SU-DHL-6 (cell line): ENCODE measurements at regions not wholly inside any gene's neighbourhood (a gene's known extent, or its start where the extent isn't known, plus 50 kb on each side); places are given as distances from the start of the nearest gene placed in this dataset.

Source experiments
- H2AFZ ChIP-seq: fragments of 200-600 bp; sonication (generic); 2 replicates; pipeline ENCODE4 v1.6.1; 2014; ENCODE audit warnings: low read depth, mild to moderate bottlenecking, moderate library complexity, mixed read lengths, antibody characterized with exemption, low read length; ENCODE audit not compliant: severe bottlenecking
- H3F3A ChIP-seq: fragments of 200-600 bp; shearing (Covaris generic); 2 replicates; pipeline ENCODE4 v1.6.0; 2016; ENCODE audit warnings: antibody characterized with exemption, mild to moderate bottlenecking; ENCODE audit not compliant: insufficient read depth
- H3K27ac ChIP-seq: fragments of 200-600 bp; sonication (generic); 2 replicates; pipeline ENCODE4 v1.5.1; 2016; ENCODE audit warnings: low read depth, mild to moderate bottlenecking, low read length, moderate library complexity, mixed read lengths
- H3K27me3 ChIP-seq: fragments of 200-600 bp; sonication (generic), shearing (Covaris generic); 2 replicates; pipeline ENCODE4 v1.6.0; 2014; ENCODE audit warnings: mild to moderate bottlenecking, low read length
- H3K36me3 ChIP-seq: fragments of 200-600 bp; sonication (generic); 2 replicates; pipeline ENCODE4 v1.6.1; 2014; ENCODE audit warnings: mild to moderate bottlenecking, low read length, mixed read lengths
- H3K4me2 ChIP-seq: fragments of 300-600, 200-600 bp; shearing (Covaris generic), sonication (generic); 2 replicates; pipeline ENCODE4 v1.6.0; 2014; ENCODE audit warnings: low read length, low read depth, mild to moderate bottlenecking; ENCODE audit not compliant: poor library complexity, severe bottlenecking
- H3K4me3 ChIP-seq: fragments of 200-600 bp; sonication (generic); 2 replicates; pipeline ENCODE4 v1.5.1; 2014; ENCODE audit warnings: antibody characterized with exemption, low read length, mild to moderate bottlenecking, mixed read lengths; ENCODE audit not compliant: insufficient read depth, poor library complexity, severe bottlenecking
- H3K79me2 ChIP-seq: fragments of 200-600 bp; sonication (generic); 2 replicates; pipeline ENCODE4 v1.6.1; 2014; ENCODE audit warnings: mild to moderate bottlenecking, low read length, moderate library complexity; ENCODE audit not compliant: insufficient read depth
- H3K9ac ChIP-seq: fragments of 200-600 bp; sonication (generic); 2 replicates; pipeline ENCODE4 v1.7.0; 2014; ENCODE audit warnings: mild to moderate bottlenecking, low read length
- H3K9me2 ChIP-seq: fragments of 200-600 bp; sonication (generic); replicated peaks from 2 replicates; pipeline ENCODE4 v1.6.1; 2014; ENCODE audit warnings: low read length; ENCODE audit not compliant: insufficient read depth
- H3K9me3 ChIP-seq: fragments of 200-600 bp; sonication (generic); 2 replicates; pipeline ENCODE4 v1.6.1; 2014; ENCODE audit warnings: low read length, mixed read lengths; ENCODE audit not compliant: insufficient read depth
- H4K20me1 ChIP-seq: fragments of 200-600 bp; sonication (generic); 2 replicates; pipeline ENCODE4 v1.6.1; 2014; ENCODE audit warnings: low read depth, mild to moderate bottlenecking, antibody characterized with exemption, low read length, moderate library complexity, mixed read lengths
- EZH2phosphoT487 ChIP-seq: fragments of 200-600 bp; sonication (generic), shearing (Covaris generic); conservative IDR thresholded peaks from 2 replicates; pipeline ENCODE4 v1.6.1; 2018; ENCODE audit warnings: mild to moderate bottlenecking, antibody characterized with exemption, low read length, moderate library complexity, mixed read lengths
- TF ChIP-seq, protein P1 (sequence below): fragments of 200-600 bp; sonication (generic); IDR thresholded peaks from one replicate; pipeline ENCODE4 v1.5.1; 2017; ENCODE audit warnings: antibody characterized with exemption, mild to moderate bottlenecking, low read length, moderate library complexity; ENCODE audit not compliant: insufficient read depth, poor library complexity, severe bottlenecking

DNA sequence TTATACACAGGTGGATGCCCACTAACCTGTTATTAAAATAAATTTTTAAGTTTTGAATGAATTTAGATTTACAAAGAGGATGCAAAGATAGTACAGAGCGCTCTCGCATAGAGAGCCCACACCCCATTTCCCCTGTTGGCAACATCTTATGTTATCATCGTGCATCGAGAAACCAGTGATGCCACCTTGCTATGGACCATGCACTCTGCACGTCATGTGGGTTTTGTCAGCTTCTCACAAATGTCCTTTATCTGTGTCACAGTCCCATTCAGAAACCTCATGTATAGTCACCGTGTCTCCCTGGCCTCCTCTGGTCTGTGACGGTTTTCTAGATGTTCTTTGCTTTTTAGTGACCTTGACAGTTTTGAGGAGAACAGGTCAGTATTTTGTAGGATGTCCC lies 60.0 kb downstream of the ING1 start:
- H3K4me2 ChIP-seq: no peak overlapping the region
- H3F3A ChIP-seq: no peaks in the 10 kb centered on the region
- H3K36me3 ChIP-seq: no peaks in the 10 kb centered on the region
- H4K20me1 ChIP-seq: no peaks in the 10 kb centered on the region
- H3K79me2 ChIP-seq: no peaks in the 10 kb centered on the region
- no peak overlapping the region for H3K9ac ChIP-seq
- H2AFZ ChIP-seq: no peak overlapping the region
- H3K27ac ChIP-seq: no peak overlapping the region
- no peak for TF ChIP-seq EZH2phosphoT487
- TF ChIP-seq, protein P1, sequence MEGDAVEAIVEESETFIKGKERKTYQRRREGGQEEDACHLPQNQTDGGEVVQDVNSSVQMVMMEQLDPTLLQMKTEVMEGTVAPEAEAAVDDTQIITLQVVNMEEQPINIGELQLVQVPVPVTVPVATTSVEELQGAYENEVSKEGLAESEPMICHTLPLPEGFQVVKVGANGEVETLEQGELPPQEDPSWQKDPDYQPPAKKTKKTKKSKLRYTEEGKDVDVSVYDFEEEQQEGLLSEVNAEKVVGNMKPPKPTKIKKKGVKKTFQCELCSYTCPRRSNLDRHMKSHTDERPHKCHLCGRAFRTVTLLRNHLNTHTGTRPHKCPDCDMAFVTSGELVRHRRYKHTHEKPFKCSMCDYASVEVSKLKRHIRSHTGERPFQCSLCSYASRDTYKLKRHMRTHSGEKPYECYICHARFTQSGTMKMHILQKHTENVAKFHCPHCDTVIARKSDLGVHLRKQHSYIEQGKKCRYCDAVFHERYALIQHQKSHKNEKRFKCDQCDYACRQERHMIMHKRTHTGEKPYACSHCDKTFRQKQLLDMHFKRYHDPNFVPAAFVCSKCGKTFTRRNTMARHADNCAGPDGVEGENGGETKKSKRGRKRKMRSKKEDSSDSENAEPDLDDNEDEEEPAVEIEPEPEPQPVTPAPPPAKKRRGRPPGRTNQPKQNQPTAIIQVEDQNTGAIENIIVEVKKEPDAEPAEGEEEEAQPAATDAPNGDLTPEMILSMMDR: no peak
- H3K9me2 ChIP-seq: no peaks in the 10 kb centered on the region
- no peaks in the 10 kb centered on the region for H3K27me3 ChIP-seq
- H3K4me3 ChIP-seq: no peak overlapping the region
- no peaks in the 10 kb centered on the region for H3K9me3 ChIP-seq

DNA sequence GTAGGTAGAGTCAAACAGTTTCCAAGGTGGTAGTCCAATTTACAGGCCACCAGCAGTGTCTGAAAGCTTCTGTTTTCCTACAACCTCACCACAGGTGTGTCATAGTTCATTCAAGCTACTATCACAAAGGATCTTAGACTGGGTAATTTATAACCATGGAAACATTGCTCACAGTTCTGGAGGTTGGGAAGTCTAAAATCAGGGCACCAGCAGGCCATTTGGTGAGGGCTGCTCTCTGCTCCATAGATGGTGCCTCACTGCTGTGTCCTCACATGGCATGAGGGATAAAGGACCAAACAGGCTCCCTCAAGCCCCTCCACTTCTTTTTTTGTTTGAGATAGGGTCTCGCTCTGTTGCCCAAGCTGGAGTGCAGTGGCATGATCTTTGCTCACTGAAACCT lies 60.6 kb downstream of the ING1 start:
- no peaks in the 10 kb centered on the region for H3K79me2 ChIP-seq
- H3K9me2 ChIP-seq: no peaks in the 10 kb centered on the region
- H3K4me2 ChIP-seq: no peak overlapping the region
- no peak overlapping the region for H2AFZ ChIP-seq
- H4K20me1 ChIP-seq: no peaks in the 10 kb centered on the region
- H3K4me3 ChIP-seq: no peak overlapping the region
- H3K27me3 ChIP-seq: no peaks in the 10 kb centered on the region
- no peak overlapping the region for H3K9ac ChIP-seq
- TF ChIP-seq, protein P1: no peak
- no peak for TF ChIP-seq EZH2phosphoT487
- H3K27ac ChIP-seq: no peak overlapping the region
- H3K9me3 ChIP-seq: no peaks in the 10 kb centered on the region
- H3F3A ChIP-seq: no peaks in the 10 kb centered on the region
- no peaks in the 10 kb centered on the region for H3K36me3 ChIP-seq

DNA sequence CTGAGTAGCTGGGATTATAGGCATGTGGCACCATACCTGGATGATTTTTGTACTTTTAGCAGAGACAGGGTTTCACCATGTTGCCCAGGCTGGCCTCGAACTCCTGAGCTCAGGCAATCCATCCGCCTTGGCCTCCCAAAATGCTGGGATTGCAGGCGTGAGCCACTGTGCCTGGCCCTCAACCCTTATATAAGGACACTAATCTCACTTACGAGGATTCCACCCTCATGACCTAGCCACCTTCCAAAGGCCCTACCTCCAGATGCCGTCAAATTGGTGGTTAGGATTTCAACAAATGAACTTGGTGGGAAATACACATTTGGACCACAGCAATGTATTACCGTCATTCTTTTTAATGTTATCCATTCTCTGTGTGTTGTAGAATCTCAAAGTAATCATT lies 61.0 kb downstream of the ING1 start:
- Histone ChIP-seq H3K9me3 (no peaks in the 10 kb centered on the region), H2AFZ (no peak overlapping the region), H3K4me2 (no peak overlapping the region), H3K9ac (no peak overlapping the region), H3K27me3 (no peaks in the 10 kb centered on the region), H3K79me2 (no peaks in the 10 kb centered on the region), H3K9me2 (no peaks in the 10 kb centered on the region), H3K4me3 (no peak overlapping the region), H3K36me3 (no peaks in the 10 kb centered on the region), H4K20me1 (no peaks in the 10 kb centered on the region), H3F3A (no peaks in the 10 kb centered on the region), H3K27ac (no peak overlapping the region)
- TF ChIP-seq, protein P1: no peak
- no peak for TF ChIP-seq EZH2phosphoT487

DNA sequence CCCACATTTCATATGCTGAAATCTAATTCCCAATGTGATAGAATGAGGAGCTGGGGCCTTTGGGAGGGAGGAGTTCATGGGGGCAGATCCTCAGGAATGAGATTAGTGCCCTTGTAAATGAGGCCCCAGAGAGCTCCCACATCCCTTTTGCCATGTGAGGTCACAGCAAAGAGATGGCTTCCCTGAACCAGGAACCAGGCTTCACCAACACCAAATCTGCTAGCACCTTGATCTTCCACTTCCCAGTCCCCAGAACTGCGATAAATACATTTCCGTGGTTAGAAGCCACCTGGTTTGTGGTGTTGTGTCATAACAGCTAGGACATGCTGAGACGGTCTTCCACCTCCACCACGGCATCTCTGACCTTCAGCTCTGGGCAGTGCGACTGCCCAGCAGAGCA lies 62.1 kb downstream of the ING1 start:
- TF ChIP-seq, protein P1: no peak
- TF ChIP-seq EZH2phosphoT487: no peak
- no peak overlapping the region for H3K4me3 ChIP-seq
- H3K9me3 ChIP-seq: no peaks in the 10 kb centered on the region
- no peaks in the 10 kb centered on the region for H4K20me1 ChIP-seq
- no peaks in the 10 kb centered on the region for H3K36me3 ChIP-seq
- H3F3A ChIP-seq: no peaks in the 10 kb centered on the region
- no peaks in the 10 kb centered on the region for H3K27me3 ChIP-seq
- H2AFZ ChIP-seq: no peak overlapping the region
- H3K79me2 ChIP-seq: no peaks in the 10 kb centered on the region
- H3K9ac ChIP-seq: no peak overlapping the region
- no peak overlapping the region for H3K27ac ChIP-seq
- no peaks in the 10 kb centered on the region for H3K9me2 ChIP-seq
- no peak overlapping the region for H3K4me2 ChIP-seq
